ENCODE measurements at regions not wholly inside any gene's neighbourhood (a gene's known extent, or its start where the extent isn't known, plus 50 kb on each side); places are given as distances from the start of the nearest gene placed in this dataset.

DNA sequence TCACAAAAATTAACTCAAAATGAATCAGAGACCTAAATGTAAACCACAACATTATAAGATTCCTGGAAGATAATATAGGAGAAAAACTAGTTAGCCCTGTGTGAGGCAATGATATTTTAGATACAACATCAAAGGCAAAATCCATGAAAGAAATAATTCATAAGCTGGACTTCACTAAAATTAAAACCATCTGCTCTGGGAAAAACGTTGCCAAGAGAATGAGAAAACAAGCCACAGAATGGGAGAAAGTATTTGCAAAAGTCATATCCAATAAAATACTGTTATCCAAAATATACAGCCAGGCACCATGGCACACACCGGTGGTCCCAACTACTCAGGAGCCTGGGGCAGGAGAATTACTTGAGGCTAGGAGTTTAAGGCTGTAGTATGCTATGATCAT is 70.3 kb downstream of the SYF2 start:
- Histone ChIP-seq H4K91ac (ENCODE audit: insufficient read length, low read depth, low read length) (no peak overlapping the region), H4K5ac (ENCODE audit: insufficient read length, low read depth, low read length) (no peak overlapping the region), H3K27ac (ENCODE audit: insufficient read length, low read depth, low read length) (no peak overlapping the region), H3K4me1 (ENCODE audit: insufficient read depth, low read length) (no peaks in the 10 kb centered on the region), H3K4ac (ENCODE audit: low read depth, low read length) (no peak overlapping the region), H2BK12ac (ENCODE audit: insufficient read length, low read depth, low read length) (no peak overlapping the region), H3T11ph (ENCODE audit: low read length) (no peak overlapping the region), H3K23ac (ENCODE audit: insufficient read length, low read depth, low read length) (no peak overlapping the region), H3K4me2 (ENCODE audit: insufficient read depth, insufficient read length, low read length) (no peak overlapping the region), H3K79me2 (ENCODE audit: insufficient read depth, low read length) (no peaks in the 10 kb centered on the region), H2BK20ac (ENCODE audit: low read depth, low read length, poor library complexity, severe bottlenecking) (no peak overlapping the region), H2BK15ac (ENCODE audit: low read depth, low read length) (no peak overlapping the region), H4K20me1 (ENCODE audit: control insufficient read depth, insufficient read depth, insufficient read length) (no peaks in the 10 kb centered on the region), H3K23me2 (ENCODE audit: insufficient read length, low read depth, low read length, poor library complexity, severe bottlenecking) (no peaks in the 10 kb centered on the region), H3K9ac (ENCODE audit: extremely low read depth, insufficient read length, low read length) (no peak overlapping the region), H3K18ac (ENCODE audit: insufficient read length, low read depth, low read length) (no peak overlapping the region), H4K8ac (replicated peaks; ENCODE audit: insufficient read length, low read depth, low read length) (no peak overlapping the region), H3K56ac (ENCODE audit: insufficient read length, low read depth, low read length) (no peak overlapping the region), H2BK5ac (ENCODE audit: insufficient read length, low read length) (no peak overlapping the region), H3K14ac (ENCODE audit: insufficient read depth, low read length) (no peak overlapping the region), H2AFZ (ENCODE audit: low read length) (no peak overlapping the region), H3K79me1 (ENCODE audit: insufficient read depth, low read depth, low read length, poor library complexity, severe bottlenecking) (no peaks in the 10 kb centered on the region), H3K9me3 (ENCODE audit: control insufficient read depth, low read depth, low read length) (no peaks in the 10 kb centered on the region), H3K27me3 (ENCODE audit: insufficient read depth, low read length) (no peaks in the 10 kb centered on the region), H2BK120ac (ENCODE audit: low read depth, low read length, poor library complexity, severe bottlenecking) (no peak overlapping the region), H2AK5ac (ENCODE audit: insufficient read length, low read length) (no peak overlapping the region)
- Mint-ChIP-seq H3K27ac (no peak overlapping the region), H3K9me3 (peaks cover 2 to 10% of the 10 kb centered on the region in 2 experiments; a peak in 3 of 5 replicates), H3K4me1 (no peaks in the 10 kb centered on the region), H3K27me3 (ENCODE audit: low read depth) (peaks cover 3% of the 10 kb centered on the region), H3K36me3 (ENCODE audit: insufficient read depth in 1 of 3, low read depth in 3 of 3) (no peaks in the 10 kb centered on the region; a peak in 1 of 7 replicates), H3K4me3 (no peak overlapping the region)
- WGBS (ENCODE audit: extremely low coverage, insufficient read length, low lambda C conversion rate): no CpG with 5 or more reads among the region's 2 CpGs
- TF ChIP-seq, protein P1, sequence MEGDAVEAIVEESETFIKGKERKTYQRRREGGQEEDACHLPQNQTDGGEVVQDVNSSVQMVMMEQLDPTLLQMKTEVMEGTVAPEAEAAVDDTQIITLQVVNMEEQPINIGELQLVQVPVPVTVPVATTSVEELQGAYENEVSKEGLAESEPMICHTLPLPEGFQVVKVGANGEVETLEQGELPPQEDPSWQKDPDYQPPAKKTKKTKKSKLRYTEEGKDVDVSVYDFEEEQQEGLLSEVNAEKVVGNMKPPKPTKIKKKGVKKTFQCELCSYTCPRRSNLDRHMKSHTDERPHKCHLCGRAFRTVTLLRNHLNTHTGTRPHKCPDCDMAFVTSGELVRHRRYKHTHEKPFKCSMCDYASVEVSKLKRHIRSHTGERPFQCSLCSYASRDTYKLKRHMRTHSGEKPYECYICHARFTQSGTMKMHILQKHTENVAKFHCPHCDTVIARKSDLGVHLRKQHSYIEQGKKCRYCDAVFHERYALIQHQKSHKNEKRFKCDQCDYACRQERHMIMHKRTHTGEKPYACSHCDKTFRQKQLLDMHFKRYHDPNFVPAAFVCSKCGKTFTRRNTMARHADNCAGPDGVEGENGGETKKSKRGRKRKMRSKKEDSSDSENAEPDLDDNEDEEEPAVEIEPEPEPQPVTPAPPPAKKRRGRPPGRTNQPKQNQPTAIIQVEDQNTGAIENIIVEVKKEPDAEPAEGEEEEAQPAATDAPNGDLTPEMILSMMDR (conservative IDR thresholded peaks at IDR 0.05): no peak
- DNase-seq: no peak

Data from H9 (cell line).